HepG2 (cell line): ENCODE measurements at regions not wholly inside any gene's neighbourhood (a gene's known extent, or its start where the extent isn't known, plus 50 kb on each side); places are given as distances from the start of the nearest gene placed in this dataset.

Experiments used
- ATAC-seq: fragments of 200-7000 bp; cut with Tn5 transposase; 3 replicates; pipeline ENCODE4 v1.9.1; 2020; ENCODE audit warnings: mild to moderate bottlenecking, moderate library complexity
- BruUV-seq: library from RNA; stranded (reverse); fragments of 400-500 nt; replicated peaks from 2 replicates; lab custom pipeline; 2021; lab: Mats Ljungman, UMichigan
- CTCF ChIA-PET: fragments of 300-600 bp; formaldehyde crosslinking; extraction: SDS; loops from one replicate; lab custom pipeline; 2021; ENCODE audit warnings: low total read pairs, inconsistent platforms, low intra/inter-chr PET ratio; lab: Yijun Ruan, JAX
- POLR2A ChIA-PET: fragments of 350-600 bp; sonication (Branson Sonifier 250); formaldehyde crosslinking; loops from one replicate; lab custom pipeline; 2020; ENCODE audit warnings: antibody characterized with exemption, inconsistent platforms; lab: Yijun Ruan, JAX
- DNase-seq: peaks from one replicate; pipeline ENCODE4 v3.0.0-alpha.2; 2015; ENCODE audit warnings: low spot score
- FAIRE-seq: peaks from 3 replicates; lab custom pipeline; 2011; peaks lifted over from hg19 to GRCh38; lab: Jason Lieb, UNC
- H2AFZ ChIP-seq: one replicate; pipeline ENCODE4 v1.6.1; 2011; ENCODE audit warnings: low read length, inconsistent platforms
- H3K27ac ChIP-seq: fragments of 300-600 bp; 3 replicates; pipeline ENCODE4 v1.8.0; 2011; ENCODE audit warnings: mixed run types, mild to moderate bottlenecking, mixed read lengths, low read length, inconsistent platforms; ENCODE audit not compliant: insufficient read depth; ENCODE audit errors: extremely low read length
- H3K27me3 ChIP-seq, 2 experiments: fragments of 200-600 bp in 1 of 2; 2 replicates in 1 of 2; 3 replicates in 1 of 2; pipeline versions ENCODE4 v1.6.0 to v1.8.0; 2011; ENCODE audit warnings: low read length in 2 of 2, mild to moderate bottlenecking in 2 of 2, moderate library complexity in 2 of 2, inconsistent platforms in 1 of 2; ENCODE audit not compliant: insufficient read depth in 2 of 2, control insufficient read depth in 1 of 2
- H3K36me3 ChIP-seq, 2 experiments: fragments of 200-600 bp in 1 of 2; replicated peaks in 1 of 2; 2 replicates in 1 of 2; 3 replicates in 1 of 2; pipeline versions ENCODE4 v1.5.1 to v1.8.0; 2011; ENCODE audit warnings: low read length in 2 of 2, inconsistent platforms in 1 of 2; ENCODE audit not compliant: insufficient read depth in 2 of 2, control insufficient read depth in 1 of 2
- H3K4me1 ChIP-seq: 2 replicates; pipeline ENCODE4 v1.5.1; 2012; ENCODE audit warnings: low read length, inconsistent platforms; ENCODE audit not compliant: insufficient read depth
- H3K4me2 ChIP-seq: 2 replicates; pipeline ENCODE4 v1.6.0; 2011; ENCODE audit warnings: low read depth, low read length, inconsistent platforms
- H3K4me3 ChIP-seq, 3 experiments: fragments of 200-600 bp in 1 of 3; sonication (generic), shearing (Covaris generic) in 1 of 3; replicated peaks in 1 of 3; 2 replicates each; pipeline ENCODE4 v1.5.1; 2011 to 2016; ENCODE audit warnings: low read length in 3 of 3, inconsistent platforms in 2 of 3, low read depth in 2 of 3, mild to moderate bottlenecking in 2 of 3, control low read depth in 1 of 3, mixed read lengths in 1 of 3; ENCODE audit not compliant: insufficient read depth in 1 of 3
- H3K79me2 ChIP-seq: one replicate; pipeline ENCODE4 v1.6.1; 2011; ENCODE audit warnings: low read length, inconsistent platforms; ENCODE audit not compliant: insufficient read depth
- H3K9ac ChIP-seq: 2 replicates; pipeline ENCODE4 v1.6.0; 2011; ENCODE audit warnings: mild to moderate bottlenecking, low read depth, low read length, inconsistent platforms; ENCODE audit not compliant: insufficient read depth
- H3K9me3 ChIP-seq: 2 replicates; pipeline ENCODE4 v1.5.1; 2012; ENCODE audit warnings: mild to moderate bottlenecking, low read length
- H4K20me1 ChIP-seq: 2 replicates; pipeline ENCODE4 v1.6.0; 2011; ENCODE audit warnings: inconsistent platforms, mild to moderate bottlenecking, low read length, moderate library complexity; ENCODE audit not compliant: insufficient read depth
- ATF6 ChIP-seq: sonication (generic); formaldehyde crosslinking; conservative IDR thresholded peaks from 2 replicates; pipeline ENCODE4 v1.4.0; 2020; ENCODE audit warnings: missing genetic modification reagents
- CCDC6 ChIP-seq: sonication (generic); formaldehyde crosslinking; IDR thresholded peaks from 2 replicates; pipeline ENCODE4 v1.8.1; 2022; ENCODE audit warnings: mild to moderate bottlenecking, missing genetic modification reagents, moderate library complexity
- EEA1 ChIP-seq: sonication (generic); formaldehyde crosslinking; IDR thresholded peaks from 2 replicates; pipeline ENCODE4 v1.5.1; 2020; ENCODE audit warnings: mild to moderate bottlenecking, missing genetic modification reagents, borderline replicate concordance
- GZF1 ChIP-seq: sonication (generic); formaldehyde crosslinking; IDR thresholded peaks from 2 replicates; pipeline ENCODE4 v1.5.1; 2020; ENCODE audit warnings: mild to moderate bottlenecking, missing genetic modification reagents
- HBP1 ChIP-seq: IDR thresholded peaks from 2 replicates; pipeline ENCODE4 v1.6.1; 2016; ENCODE audit warnings: low read depth, control low read depth
- HCFC1 ChIP-seq: fragments of 150-350 bp; IDR thresholded peaks from 2 replicates; pipeline ENCODE4 v1.6.1; 2014; ENCODE audit warnings: low read depth, low read length
- KDM1A ChIP-seq: IDR thresholded peaks from 2 replicates; pipeline ENCODE4 v1.6.1; 2016; ENCODE audit warnings: missing compliant biosample characterization
- NFRKB ChIP-seq: fragments of 450-650 bp; IDR thresholded peaks from 2 replicates; pipeline ENCODE4 v1.6.1; 2017
- NR2F6 ChIP-seq, 2 experiments: IDR thresholded peaks; 2 replicates each; pipeline ENCODE4 v1.6.1; 2016; ENCODE audit warnings: antibody characterized with exemption in 1 of 2, mild to moderate bottlenecking in 1 of 2
- POLR2A ChIP-seq, 2 experiments: IDR thresholded peaks; 2 replicates each; pipeline ENCODE4 v1.6.1; 2011; ENCODE audit warnings: low read depth in 2 of 2, low read length in 2 of 2, mild to moderate bottlenecking in 1 of 2, moderate library complexity in 1 of 2; ENCODE audit not compliant: insufficient read depth in 1 of 2
- PRDM4 ChIP-seq: sonication (generic); formaldehyde crosslinking; IDR thresholded peaks from 2 replicates; pipeline ENCODE4 v1.9.0; 2021; ENCODE audit warnings: missing genetic modification reagents, borderline replicate concordance
- SMYD3 ChIP-seq: sonication (generic); formaldehyde crosslinking; IDR thresholded peaks from 2 replicates; pipeline ENCODE4 v1.8.1; 2023; ENCODE audit warnings: mild to moderate bottlenecking, missing genetic modification reagents
- SP5 ChIP-seq: IDR thresholded peaks from 2 replicates; pipeline ENCODE4 v1.6.1; 2016; ENCODE audit warnings: low read depth, borderline replicate concordance
- TAF15 ChIP-seq: fragments of 200-400 bp; formaldehyde crosslinking; IDR thresholded peaks from one replicate; pipeline ENCODE4 v1.6.1; 2018; ENCODE audit warnings: mild to moderate bottlenecking, low read depth, low read length; ENCODE audit not compliant: poor library complexity, severe bottlenecking
- TFAP4 ChIP-seq: sonication (generic); IDR thresholded peaks from 2 replicates; pipeline ENCODE4 v1.6.1; 2016; ENCODE audit warnings: low read depth, borderline replicate concordance
- ZNF143 ChIP-seq: sonication (generic); formaldehyde crosslinking; IDR thresholded peaks from 2 replicates; pipeline ENCODE4 v1.4.0; 2020; ENCODE audit warnings: missing genetic modification reagents
- ZNF343 ChIP-seq: sonication (generic); formaldehyde crosslinking; IDR thresholded peaks from 2 replicates; pipeline ENCODE4 v1.4.0; 2020; ENCODE audit warnings: mild to moderate bottlenecking, missing genetic modification reagents
- ZNF619 ChIP-seq: sonication (generic); formaldehyde crosslinking; IDR thresholded peaks from 2 replicates; pipeline ENCODE4 v1.4.0; 2020; ENCODE audit warnings: mild to moderate bottlenecking, missing genetic modification reagents
- WGBS: methylation state at CpG from one replicate; pipeline ENCODE4 v1.1.6; 2017; ENCODE audit warnings: low lambda C conversion rate; 5-methylcytosine and 5-hydroxymethylcytosine counted together
- in situ Hi-C: cut with HindIII; loops from 2 replicates; pipeline ENCODE4 v1.10.0; 2017; ENCODE audit warnings: low pct_unique_long_range_greater_than_20kb; ENCODE audit not compliant: extremely low pct_ligation_motif_present
- intact Hi-C: fragments of 100-400 bp; cut with micrococcal nuclease; formaldehyde crosslinking; loops from one replicate; pipeline ENCODE4 v1.10.0; 2022; ENCODE audit not compliant: unreplicated experiment

GRCh38 chr2:51105811-51106210 is 73.9 kb upstream of the NRXN1 start:
- CTCF ChIA-PET: no interaction called here
- POLR2A ChIA-PET: no interaction called here
- no peak for TF ChIP-seq NR2F6 (IDR thresholded peaks at IDR 0.05)
- no peak for TF ChIP-seq NR2F6 (CRISPR knock-in tag; IDR thresholded peaks at IDR 0.05)
- TF ChIP-seq SP5: no peak
- TF ChIP-seq ATF6 (CRISPR knock-in tag): no peak
- no peak for TF ChIP-seq KDM1A
- no peak for TF ChIP-seq SMYD3
- no peak for TF ChIP-seq TFAP4
- no peak for TF ChIP-seq ZNF343 (CRISPR knock-in tag)
- TF ChIP-seq ZNF619 (CRISPR knock-in tag): no peak
- no peak for TF ChIP-seq NFRKB
- TF ChIP-seq GZF1 (CRISPR knock-in tag): no peak
- TF ChIP-seq HBP1 (CRISPR knock-in tag): no peak
- TF ChIP-seq PRDM4: no peak
- no peak for TF ChIP-seq EEA1 (CRISPR knock-in tag)
- no peak for TF ChIP-seq ZNF143 (CRISPR knock-in tag)
- TF ChIP-seq HCFC1: no peak
- TF ChIP-seq TAF15: no peak
- TF ChIP-seq CCDC6 (CRISPR knock-in tag): no peak
- TF ChIP-seq POLR2A (IDR thresholded peaks at IDR 0.05; ENCODE audit: insufficient read depth in 1 of 2, low read depth in 2 of 2, low read length in 2 of 2): no peak

More at GRCh38 chr2:51105811-51106210, 73.9 kb upstream of the NRXN1 start:
- Histone ChIP-seq H4K20me1 (no peaks in the 10 kb centered on the region), H3K9me3 (no peaks in the 10 kb centered on the region), H3K79me2 (no peaks in the 10 kb centered on the region), H3K27ac (no peak overlapping the region), H3K4me2 (no peak overlapping the region), H2AFZ (no peak overlapping the region), H3K36me3 (no peaks in the 10 kb centered on the region), H3K9ac (no peak overlapping the region), H3K4me1 (peaks cover 7% of the 10 kb centered on the region; the same call in 1 of the 2 replicates), H3K27me3 (no peaks in the 10 kb centered on the region), H3K4me3 (no peak overlapping the region)
- no peak for DNase-seq
- WGBS: 1% methylated on average over 2 of the region's 2 CpGs
- ATAC-seq: no peak
- no TSS peak for BruUV-seq
- intact Hi-C loops (no loop called here), in situ Hi-C loops (no loop called here)
- no peak for FAIRE-seq
